Islet precursor cell (in vitro differentiated cells): ENCODE measurements at regions not wholly inside any gene's neighbourhood (a gene's known extent, or its start where the extent isn't known, plus 50 kb on each side); places are given as distances from the start of the nearest gene placed in this dataset.

ENCODE experiments used
- DNase-seq: peaks from one replicate; pipeline ENCODE4 v3.0.0-alpha.2; 2018

- no peak for DNase-seq
Measured at GRCh38 chr6:12384357-12384912, 94.3 kb downstream of the EDN1 start.

DNA sequence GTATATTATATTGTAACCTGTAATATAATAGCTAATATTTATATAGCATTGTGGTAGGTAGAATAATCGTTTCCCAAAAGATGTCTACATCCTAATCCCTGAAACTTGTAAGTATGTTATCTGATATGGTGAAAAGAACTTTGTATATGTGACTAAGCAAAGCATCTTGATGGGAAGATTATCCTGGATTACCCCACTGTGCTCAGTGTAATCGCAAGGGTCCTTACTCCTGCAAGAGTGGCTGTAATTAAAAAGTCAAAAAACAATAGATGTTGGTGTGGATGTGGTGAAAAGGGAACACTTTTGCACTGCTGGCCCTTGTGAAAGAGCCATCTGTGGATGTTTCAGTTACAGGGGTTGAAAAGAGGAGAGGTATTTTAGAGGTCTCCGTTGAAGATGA, 95.2 kb downstream of the EDN1 start:
- DNase-seq, result no peak

- DNase-seq, result no peak
Measured at GRCh38 chr6:12386816-12387215, 96.7 kb downstream of the EDN1 start.

GRCh38 chr6:12391472-12391871, 101.3 kb downstream of the EDN1 start:
- DNase-seq, result no peak

DNA sequence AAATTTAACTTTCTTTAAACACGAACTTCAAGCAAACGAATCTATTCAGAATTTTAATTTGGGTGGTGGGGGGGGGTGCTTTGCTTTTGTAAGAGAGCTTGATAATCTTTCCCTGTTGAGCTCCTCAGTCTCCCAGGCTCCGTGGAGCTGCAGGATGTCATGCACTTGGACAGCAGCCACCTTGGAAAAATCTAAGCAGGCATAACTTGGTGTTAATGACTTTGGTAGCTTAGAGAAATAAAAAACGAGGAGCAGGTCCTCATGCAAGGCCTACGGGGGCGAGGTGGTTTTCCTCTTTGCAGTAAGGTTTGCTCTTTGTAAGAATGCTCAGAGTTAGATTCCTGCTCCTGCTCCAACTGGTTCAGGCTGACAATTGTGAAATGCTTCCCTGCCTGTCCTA, 102.3 kb downstream of the EDN1 start:
- DNase-seq, result no peak

DNA sequence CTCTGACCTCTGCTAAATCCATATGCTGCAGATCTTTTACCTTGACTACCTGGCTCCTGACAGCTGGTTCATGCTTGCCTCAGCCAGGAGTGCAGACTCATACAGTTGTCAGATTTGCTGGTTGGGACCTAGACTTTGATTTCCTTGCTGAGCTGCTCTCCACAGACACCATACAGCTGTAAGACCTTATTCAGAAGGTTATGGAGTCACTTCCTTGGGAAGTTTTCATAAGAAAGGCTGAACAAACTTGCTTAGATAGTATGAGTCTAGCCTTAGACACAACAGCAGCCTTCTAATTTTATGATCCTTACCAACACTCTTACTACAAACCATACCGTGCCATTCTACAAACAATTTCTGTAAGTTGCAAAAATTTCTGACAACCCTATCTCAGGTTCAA, 102.9 kb downstream of the EDN1 start:
- DNase-seq, result no peak

DNA sequence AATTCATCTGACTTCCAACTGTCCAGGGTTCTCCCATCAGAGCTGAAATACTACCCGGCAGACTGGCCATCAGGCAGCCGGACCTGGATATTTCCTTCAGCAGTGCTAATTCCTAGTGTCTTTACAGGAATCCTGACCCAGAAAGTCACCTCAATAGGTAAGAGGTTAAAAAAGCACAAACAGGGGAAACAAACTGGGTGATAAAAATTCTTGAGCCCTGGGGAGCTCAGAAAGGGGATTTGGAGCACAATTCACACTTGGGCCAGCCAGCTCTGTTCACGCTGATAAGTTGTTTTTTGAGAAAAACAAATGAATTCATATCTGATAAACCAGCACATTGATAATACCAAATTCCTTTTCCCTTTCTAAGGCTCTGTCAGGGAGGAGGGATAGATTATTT, 104.0 kb downstream of the EDN1 start:
- DNase-seq, result no peak

DNA sequence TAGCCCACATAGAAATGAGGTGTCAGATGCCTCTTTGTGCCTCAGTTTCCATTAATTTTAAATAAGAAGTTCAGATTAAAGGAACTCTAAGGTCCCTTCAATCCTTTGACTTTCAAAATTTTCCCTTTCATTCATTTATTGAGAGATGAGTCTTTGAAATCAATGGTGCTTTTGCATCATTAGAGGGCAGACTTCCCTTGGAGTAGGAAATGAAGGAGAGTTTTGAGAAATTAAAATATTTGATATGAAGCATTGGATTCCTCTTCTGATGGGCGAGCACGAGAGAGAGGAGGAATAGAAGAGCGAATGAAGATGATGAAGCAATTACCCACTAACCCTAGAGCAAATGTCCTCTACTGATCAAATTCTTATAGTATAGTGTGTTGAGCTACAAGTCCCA, 105.7 kb downstream of the EDN1 start:
- DNase-seq, result no peak

GRCh38 chr6:12401200-12401599, 111.0 kb downstream of the EDN1 start:
- no peak for DNase-seq

DNA sequence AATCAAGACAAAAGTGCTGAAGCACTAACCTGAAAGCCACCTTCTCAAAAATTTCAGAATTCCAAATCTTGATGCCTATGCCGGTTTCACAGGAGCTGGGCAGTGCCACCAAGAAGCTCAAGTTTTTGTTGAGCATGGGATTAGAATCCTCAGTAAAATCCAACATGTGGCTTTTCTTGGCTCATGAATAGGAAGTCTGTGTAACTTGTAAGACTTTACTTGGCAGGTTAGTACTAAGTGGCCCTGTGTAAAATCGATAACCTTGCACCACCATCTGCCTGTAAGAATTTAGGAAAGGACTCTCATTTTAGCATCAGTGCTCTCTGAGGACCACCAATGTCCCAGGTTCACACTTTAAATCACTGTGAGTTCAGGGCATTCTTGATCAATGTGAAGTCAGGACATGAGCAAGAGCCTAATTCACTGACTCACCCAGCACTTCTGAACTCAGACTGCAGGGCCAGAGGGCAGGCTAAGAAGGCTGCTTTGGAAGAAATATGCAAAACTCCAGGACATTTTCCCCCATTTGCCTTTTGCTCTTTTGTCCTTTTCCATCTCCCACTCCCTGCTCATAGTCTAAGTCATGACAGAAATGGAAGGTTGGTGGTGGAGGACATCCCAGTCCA, 113.2 kb downstream of the EDN1 start:
- DNase-seq, result peak; percentile 67

- DNase-seq, result no peak
Measured at GRCh38 chr6:12403947-12404647, 113.9 kb downstream of the EDN1 start.

- DNase-seq, result no peak
Measured at GRCh38 chr6:12404651-12405050, 114.5 kb downstream of the EDN1 start.

DNA sequence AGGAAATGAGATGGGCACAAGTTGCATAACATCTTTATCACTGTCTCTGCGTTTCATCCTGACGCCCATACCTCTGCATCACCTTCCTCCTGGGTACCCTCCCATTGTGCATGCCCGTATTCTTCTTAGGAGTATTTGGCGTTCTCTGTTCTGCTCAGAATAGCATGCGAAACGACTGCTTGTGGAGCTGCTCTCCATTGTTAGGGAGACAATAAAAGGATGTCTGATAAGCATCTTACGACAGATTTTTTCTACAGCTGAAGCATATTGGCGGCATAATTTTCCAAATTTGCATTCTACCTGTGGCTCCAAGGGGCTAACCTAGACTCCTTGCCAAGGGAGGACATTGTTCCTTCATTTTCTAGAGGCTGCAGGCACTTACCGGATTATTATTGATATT, 118.6 kb downstream of the EDN1 start:
- no peak for DNase-seq

DNA sequence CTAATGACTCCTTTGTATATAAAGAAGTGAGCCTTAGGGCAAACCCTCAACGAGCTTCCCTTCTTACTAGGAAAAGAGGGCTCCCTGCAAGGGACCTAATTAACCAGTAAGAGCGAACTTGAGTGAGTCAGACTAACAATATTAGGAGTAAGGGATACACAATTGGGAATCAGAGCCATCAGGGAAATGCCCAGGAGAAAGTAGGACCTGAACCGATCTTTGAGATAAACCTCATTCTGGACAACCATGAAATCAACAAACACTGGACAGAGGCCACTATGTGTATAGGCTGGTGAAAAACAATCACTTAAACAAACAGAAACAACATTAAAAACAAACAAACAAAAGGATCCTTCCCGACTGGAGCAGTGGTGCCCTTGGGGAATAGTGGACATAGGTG, 120.8 kb downstream of the EDN1 start:
- no peak for DNase-seq

DNA sequence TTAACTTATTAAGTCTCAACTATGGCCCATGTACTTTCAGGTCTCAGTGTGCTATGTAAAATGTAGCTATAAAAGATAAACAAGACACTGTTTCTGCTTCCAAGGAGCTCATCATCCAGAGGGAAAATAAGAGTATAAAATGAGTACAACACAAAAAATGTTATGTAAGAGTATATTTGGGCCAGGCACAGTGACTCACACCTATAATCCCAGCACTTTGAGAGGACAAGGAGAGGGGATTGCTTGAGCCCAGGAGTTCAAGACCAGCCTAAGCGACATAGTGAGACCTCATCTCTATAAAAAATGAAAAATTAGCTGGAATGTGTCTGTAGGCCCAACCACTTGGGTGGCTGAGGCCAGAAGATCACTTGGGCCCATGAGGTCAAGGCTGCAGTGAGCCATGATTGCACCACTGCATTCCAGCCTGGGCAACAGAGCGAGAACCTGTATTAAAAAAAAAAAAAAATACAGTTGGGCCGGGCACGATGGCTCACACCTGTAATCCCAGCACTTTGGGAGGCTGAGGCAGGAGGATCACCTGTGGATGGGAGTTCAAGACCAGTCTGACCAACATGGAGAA, 124.0 kb downstream of the EDN1 start:
- DNase-seq, result no peak

DNA sequence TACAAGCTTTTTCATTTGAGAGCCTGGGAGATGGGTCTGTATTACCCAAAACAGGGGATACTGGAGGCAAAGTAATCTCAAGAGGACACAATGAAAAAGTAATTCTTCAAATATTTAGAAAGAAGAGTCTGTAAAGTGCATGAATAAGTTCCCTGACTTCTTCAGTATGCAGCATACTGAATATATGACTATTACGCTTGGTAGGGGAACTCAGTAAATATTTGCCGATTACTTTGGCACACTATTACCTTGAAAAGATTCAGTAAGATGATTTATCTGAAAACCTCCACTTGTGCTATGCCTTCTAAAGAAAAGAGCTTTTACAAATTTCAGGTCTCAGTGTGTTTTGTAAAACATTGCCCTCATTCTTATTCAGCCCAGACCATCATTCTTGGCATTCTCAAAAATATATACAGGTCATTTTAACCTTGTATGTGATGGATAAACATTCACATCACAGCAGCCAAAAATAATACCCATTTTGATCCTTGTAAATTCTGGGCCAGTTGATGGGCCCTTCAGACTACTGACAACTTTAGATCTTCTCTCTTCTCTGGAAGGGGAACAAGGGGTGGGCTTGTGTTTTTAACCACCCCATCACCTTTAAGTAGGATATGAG, 125.9 kb downstream of the EDN1 start:
- no peak for DNase-seq

- DNase-seq, result no peak
Measured at GRCh38 chr6:12417191-12417590, 127.0 kb downstream of the EDN1 start.

DNA sequence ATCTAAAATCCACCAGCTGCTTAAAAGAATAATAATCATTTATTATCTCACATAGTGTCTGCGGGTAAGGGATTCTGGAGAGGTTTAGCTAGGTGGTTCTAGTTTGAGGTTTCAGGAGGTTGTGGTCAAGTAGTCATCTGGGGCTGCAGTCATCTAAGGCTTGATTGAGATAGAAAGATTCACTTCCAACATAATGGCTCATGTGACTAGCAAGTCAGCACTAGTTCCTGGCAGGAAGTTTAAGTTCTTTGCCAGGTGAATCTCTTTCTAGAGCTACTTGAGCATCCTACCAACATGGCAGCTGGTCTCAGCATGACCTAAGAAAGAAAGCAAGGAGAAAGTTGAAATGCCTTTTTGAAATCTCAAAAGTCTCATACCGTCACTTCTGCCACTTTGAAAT, 128.8 kb downstream of the EDN1 start:
- DNase-seq, result no peak

DNA sequence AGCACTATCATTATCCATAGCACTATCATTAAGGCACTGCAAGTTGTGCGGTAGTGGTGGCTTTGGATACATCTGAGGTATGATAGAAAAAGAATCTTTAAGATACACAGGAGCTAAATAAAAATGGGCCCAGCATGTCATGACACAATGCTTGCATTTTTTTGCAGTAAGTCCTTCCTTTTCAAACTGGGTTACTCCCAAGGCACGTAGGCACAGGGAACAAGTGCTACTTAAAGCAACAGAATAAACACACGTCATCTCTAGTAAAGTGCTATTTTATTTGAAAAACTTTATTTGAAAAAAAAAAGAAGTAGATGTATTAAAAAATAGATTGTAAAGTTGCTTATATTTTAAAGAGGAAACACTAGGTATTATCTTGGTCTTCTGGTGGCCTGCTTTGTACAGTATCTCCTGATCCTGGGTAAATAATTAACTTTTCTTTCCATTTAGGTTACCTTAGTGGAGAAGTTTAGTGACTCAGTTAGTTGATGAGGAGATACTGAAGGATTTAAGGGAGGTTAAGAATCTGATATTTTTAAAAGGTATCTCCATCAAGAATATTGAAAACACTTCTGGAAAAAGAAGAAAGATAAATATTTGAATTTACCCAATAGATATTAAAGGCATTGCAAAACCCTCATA, 129.6 kb downstream of the EDN1 start:
- DNase-seq, result no peak

DNA sequence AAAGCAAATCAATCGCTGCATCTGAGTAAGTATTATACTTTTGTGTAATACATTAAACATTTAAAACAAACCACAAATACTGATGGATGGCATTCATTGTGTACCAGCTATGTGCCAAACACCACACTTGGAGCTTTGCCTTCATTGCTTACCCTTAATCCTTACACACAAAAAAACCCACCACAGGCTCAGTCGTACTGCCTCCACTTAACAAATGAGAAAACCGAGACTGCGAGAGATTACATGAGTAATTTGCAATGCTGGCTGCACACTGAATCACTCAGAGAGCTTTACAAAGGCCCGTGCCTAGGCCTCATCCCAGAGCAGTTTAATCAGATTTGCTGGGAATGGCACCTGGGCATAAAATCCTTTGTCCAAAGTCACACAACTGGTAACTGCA, 130.5 kb downstream of the EDN1 start:
- DNase-seq, result no peak

GRCh38 chr6:12421596-12421995, 131.4 kb downstream of the EDN1 start:
- DNase-seq, result no peak

- no peak for DNase-seq
Measured at GRCh38 chr6:12422848-12423247, 132.7 kb downstream of the EDN1 start.

- no peak for DNase-seq
Measured at GRCh38 chr6:12423832-12424231, 133.7 kb downstream of the EDN1 start.
